Epithelial cell of proximal tubule (primary cell): ENCODE measurements at regions not wholly inside any gene's neighbourhood (a gene's known extent, or its start where the extent isn't known, plus 50 kb on each side); places are given as distances from the start of the nearest gene placed in this dataset.
"Not testable (repeated sequence)": the region's sequence is repeated elsewhere in the genome, so short reads cannot be mapped to it uniquely, and the experiment has no call there.

ENCODE experiments used
- DNase-seq: peaks from one replicate; pipeline ENCODE4 v3.0.0-alpha.2; 2011; ENCODE audit warnings: low read depth
- H3K4me3 ChIP-seq: 2 replicates; pipeline ENCODE4 v1.5.1; 2011; ENCODE audit warnings: low read depth, mild to moderate bottlenecking, low read length
- TF ChIP-seq, protein P1 (sequence below): conservative IDR thresholded peaks from 2 replicates; pipeline ENCODE4 v1.5.1; 2012; ENCODE audit warnings: low read depth, mild to moderate bottlenecking, low read length

DNA sequence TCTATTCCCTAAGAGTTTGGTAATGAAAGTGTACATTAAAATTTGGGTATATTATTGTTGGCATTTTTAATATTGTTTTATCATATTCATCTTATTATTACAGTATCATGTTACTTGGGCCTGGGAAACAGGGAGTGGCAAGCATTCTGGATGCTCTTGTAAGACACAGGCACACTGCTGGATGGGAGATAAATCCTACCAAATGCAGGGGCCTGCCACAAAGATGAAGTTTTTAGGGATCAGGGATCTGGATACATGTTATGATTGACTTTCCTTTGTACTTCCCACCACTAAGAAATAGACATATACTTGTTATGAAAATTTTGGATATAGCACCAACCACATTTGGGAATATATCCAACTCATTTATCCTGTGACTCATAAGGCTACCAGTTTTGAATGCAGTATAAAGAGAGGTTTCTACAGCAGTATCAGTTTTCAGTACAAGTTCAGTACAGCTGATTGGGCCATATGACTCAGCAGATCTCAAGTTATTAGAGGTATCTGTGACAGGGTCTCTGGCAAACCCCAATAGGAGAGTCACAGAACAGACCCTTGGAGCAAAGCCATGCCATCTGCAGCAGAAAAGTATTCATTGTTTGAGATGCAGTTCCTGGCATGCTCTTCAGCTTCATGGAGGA lies 360.1 kb downstream of the DMAC1 start:
- no peak overlapping the region for H3K4me3 ChIP-seq
- DNase-seq, result no peak
- TF ChIP-seq, protein P1, sequence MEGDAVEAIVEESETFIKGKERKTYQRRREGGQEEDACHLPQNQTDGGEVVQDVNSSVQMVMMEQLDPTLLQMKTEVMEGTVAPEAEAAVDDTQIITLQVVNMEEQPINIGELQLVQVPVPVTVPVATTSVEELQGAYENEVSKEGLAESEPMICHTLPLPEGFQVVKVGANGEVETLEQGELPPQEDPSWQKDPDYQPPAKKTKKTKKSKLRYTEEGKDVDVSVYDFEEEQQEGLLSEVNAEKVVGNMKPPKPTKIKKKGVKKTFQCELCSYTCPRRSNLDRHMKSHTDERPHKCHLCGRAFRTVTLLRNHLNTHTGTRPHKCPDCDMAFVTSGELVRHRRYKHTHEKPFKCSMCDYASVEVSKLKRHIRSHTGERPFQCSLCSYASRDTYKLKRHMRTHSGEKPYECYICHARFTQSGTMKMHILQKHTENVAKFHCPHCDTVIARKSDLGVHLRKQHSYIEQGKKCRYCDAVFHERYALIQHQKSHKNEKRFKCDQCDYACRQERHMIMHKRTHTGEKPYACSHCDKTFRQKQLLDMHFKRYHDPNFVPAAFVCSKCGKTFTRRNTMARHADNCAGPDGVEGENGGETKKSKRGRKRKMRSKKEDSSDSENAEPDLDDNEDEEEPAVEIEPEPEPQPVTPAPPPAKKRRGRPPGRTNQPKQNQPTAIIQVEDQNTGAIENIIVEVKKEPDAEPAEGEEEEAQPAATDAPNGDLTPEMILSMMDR, result no peak

DNA sequence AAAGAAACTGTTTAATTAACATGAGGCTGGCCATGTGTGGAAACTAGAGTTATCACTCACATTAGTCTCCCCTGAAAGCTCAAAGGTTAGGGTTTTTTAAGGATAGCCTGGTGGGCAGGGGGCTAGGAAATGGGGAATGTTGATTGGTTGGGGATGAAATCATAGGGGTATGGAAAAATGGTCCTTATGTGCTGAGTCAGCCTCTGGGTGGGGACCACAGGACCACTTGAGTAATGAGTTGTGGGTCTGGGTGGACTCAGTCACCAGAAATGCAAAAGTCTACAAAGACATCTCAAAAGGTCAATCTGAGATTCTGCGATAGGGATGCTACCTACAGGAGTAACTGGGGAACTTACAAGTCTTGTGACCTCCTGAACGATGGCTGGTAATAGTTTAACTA lies 362.8 kb downstream of the DMAC1 start:
- no peak overlapping the region for H3K4me3 ChIP-seq
- TF ChIP-seq, protein P1, result no peak
- DNase-seq, result no peak

DNA sequence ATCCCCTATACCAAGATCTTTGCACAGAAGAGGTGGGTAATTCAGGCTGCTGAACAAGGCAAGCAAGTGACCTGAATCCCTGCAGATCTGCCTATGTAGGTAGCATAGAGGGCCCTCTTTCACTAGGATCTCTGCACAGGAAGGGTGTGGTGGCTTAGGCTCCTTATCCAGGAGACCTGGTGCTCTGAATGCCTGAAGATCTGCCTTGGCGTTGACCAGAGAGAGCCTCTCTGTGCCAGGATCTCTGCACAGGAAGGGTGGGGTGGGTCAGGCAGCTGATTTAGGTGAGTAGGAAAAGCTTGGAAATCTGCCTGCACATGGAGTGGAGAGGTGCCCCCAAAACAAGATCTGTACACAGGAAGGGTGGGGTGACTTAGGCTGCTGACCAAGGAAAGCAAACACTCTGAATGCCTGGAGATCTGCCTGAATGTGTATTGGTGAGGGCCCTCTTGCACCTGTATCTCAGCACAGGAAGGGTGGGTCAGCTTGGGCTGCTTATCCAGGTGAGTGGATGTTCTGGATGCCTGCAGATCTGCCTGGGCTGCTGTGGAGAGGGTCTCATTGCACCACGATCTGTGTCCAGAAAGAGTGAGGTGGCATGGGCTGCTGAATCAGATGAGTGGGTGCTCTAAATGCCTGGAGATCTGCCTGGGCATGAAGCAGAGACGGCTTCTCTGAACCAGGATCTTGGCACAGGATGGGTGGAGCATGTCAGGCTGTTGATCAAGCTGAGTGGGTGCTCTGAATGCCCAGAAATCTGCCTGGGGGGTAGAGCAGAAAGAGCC lies 365.9 kb downstream of the DMAC1 start:
- TF ChIP-seq, protein P1, result no peak
- no peak for DNase-seq
- H3K4me3 ChIP-seq, result no peak overlapping the region

DNA sequence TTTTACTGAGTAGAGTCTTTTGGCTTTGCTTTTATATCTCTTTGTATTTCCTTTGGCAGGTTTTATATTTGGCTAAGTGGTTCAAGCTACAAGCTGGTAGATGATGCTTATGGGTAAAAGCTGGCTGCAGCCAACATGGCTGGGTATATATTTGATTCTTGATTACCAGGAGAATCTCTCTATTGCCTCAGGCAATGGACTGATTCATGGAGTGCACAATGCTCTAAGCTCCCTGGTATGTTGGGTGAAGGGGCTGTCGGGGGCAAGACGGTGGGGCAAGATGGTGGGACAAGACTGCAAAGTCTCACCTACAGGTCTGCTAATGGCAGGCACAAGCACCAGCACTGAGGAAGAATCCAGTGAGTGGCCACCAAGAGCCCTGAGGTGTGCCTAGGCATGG lies 366.6 kb downstream of the DMAC1 start:
- TF ChIP-seq, protein P1, result no peak
- DNase-seq, result no peak
- H3K4me3 ChIP-seq, result no peak overlapping the region

DNA sequence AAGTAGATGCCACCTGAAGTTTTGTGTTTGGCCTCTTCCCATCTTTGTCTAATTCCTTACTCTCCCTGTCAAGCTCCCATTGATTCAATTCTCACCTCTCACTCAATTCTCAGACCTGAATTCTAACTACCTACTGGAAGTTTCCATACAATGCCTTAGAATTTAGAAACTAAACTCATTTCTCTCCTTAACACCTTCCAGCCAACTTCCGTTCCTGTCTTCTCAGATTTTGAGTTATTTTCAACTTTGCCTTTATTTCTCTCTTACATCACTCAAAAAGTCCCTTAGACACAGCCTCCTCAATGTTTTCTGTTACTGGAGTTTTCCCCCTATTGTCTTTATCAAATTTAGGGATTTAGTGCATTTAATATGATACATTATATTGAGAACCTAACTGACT lies 382.2 kb downstream of the DMAC1 start:
- DNase-seq, H3K4me3 ChIP-seq: not testable (repeated sequence)

DNA sequence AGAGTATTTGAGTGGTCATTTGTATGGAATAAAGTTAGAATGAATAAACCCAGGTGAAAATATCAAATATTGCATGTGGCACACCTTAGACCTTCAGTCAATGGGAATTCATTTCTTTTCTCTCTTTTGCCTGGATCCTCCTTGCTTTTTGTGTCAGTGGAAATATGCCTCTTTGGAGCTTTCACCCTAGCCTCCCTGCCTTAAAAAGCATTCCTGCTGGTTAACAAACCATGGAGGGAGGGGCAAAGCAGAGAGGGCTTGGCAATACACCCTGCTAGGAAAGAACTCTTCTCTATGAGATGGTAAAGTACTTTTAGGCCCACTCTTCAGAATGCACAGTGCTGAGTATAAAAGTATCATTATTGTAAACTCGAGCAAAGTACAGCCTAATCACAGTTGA lies 383.7 kb downstream of the DMAC1 start:
- TF ChIP-seq, protein P1, result no peak
- H3K4me3 ChIP-seq, result no peak overlapping the region
- DNase-seq, result no peak

DNA sequence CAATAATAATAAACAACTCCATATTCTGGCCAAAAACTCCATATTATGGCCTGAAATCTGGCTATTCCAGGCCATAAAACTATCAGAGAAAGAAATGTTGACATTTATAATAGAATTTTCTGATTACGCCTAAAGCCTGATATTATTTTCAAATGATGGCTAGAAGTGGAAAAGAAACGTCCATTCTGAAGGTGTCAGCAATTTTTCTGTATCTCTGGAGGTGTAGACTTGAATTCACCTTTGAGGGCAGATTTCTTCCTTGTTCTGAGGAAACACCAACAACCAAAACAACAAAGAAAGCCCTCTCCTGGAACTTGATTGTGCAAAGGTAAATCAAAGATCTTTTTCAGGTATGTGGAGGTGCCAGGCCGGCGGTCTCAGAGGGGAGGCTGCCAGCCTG lies 390.7 kb downstream of the DMAC1 start:
- DNase-seq, result no peak
- TF ChIP-seq, protein P1, result no peak
- no peak overlapping the region for H3K4me3 ChIP-seq
